SU-DHL-6 (cell line): ENCODE measurements at regions not wholly inside any gene's neighbourhood (a gene's known extent, or its start where the extent isn't known, plus 50 kb on each side); places are given as distances from the start of the nearest gene placed in this dataset.

Source experiments
- H2AFZ ChIP-seq: fragments of 200-600 bp; sonication (generic); 2 replicates; pipeline ENCODE4 v1.6.1; 2014; ENCODE audit warnings: low read depth, mild to moderate bottlenecking, moderate library complexity, mixed read lengths, antibody characterized with exemption, low read length; ENCODE audit not compliant: severe bottlenecking
- H3F3A ChIP-seq: fragments of 200-600 bp; shearing (Covaris generic); 2 replicates; pipeline ENCODE4 v1.6.0; 2016; ENCODE audit warnings: antibody characterized with exemption, mild to moderate bottlenecking; ENCODE audit not compliant: insufficient read depth
- H3K27ac ChIP-seq: fragments of 200-600 bp; sonication (generic); 2 replicates; pipeline ENCODE4 v1.5.1; 2016; ENCODE audit warnings: low read depth, mild to moderate bottlenecking, low read length, moderate library complexity, mixed read lengths
- H3K27me3 ChIP-seq: fragments of 200-600 bp; sonication (generic), shearing (Covaris generic); 2 replicates; pipeline ENCODE4 v1.6.0; 2014; ENCODE audit warnings: mild to moderate bottlenecking, low read length
- H3K36me3 ChIP-seq: fragments of 200-600 bp; sonication (generic); 2 replicates; pipeline ENCODE4 v1.6.1; 2014; ENCODE audit warnings: mild to moderate bottlenecking, low read length, mixed read lengths
- H3K4me2 ChIP-seq: fragments of 300-600, 200-600 bp; shearing (Covaris generic), sonication (generic); 2 replicates; pipeline ENCODE4 v1.6.0; 2014; ENCODE audit warnings: low read length, low read depth, mild to moderate bottlenecking; ENCODE audit not compliant: poor library complexity, severe bottlenecking
- H3K4me3 ChIP-seq: fragments of 200-600 bp; sonication (generic); 2 replicates; pipeline ENCODE4 v1.5.1; 2014; ENCODE audit warnings: antibody characterized with exemption, low read length, mild to moderate bottlenecking, mixed read lengths; ENCODE audit not compliant: insufficient read depth, poor library complexity, severe bottlenecking
- H3K79me2 ChIP-seq: fragments of 200-600 bp; sonication (generic); 2 replicates; pipeline ENCODE4 v1.6.1; 2014; ENCODE audit warnings: mild to moderate bottlenecking, low read length, moderate library complexity; ENCODE audit not compliant: insufficient read depth
- H3K9ac ChIP-seq: fragments of 200-600 bp; sonication (generic); 2 replicates; pipeline ENCODE4 v1.7.0; 2014; ENCODE audit warnings: mild to moderate bottlenecking, low read length
- H3K9me2 ChIP-seq: fragments of 200-600 bp; sonication (generic); replicated peaks from 2 replicates; pipeline ENCODE4 v1.6.1; 2014; ENCODE audit warnings: low read length; ENCODE audit not compliant: insufficient read depth
- H3K9me3 ChIP-seq: fragments of 200-600 bp; sonication (generic); 2 replicates; pipeline ENCODE4 v1.6.1; 2014; ENCODE audit warnings: low read length, mixed read lengths; ENCODE audit not compliant: insufficient read depth
- H4K20me1 ChIP-seq: fragments of 200-600 bp; sonication (generic); 2 replicates; pipeline ENCODE4 v1.6.1; 2014; ENCODE audit warnings: low read depth, mild to moderate bottlenecking, antibody characterized with exemption, low read length, moderate library complexity, mixed read lengths
- CTCF ChIP-seq: fragments of 200-600 bp; sonication (generic); IDR thresholded peaks from one replicate; pipeline ENCODE4 v1.5.1; 2017; ENCODE audit warnings: antibody characterized with exemption, mild to moderate bottlenecking, low read length, moderate library complexity; ENCODE audit not compliant: insufficient read depth, poor library complexity, severe bottlenecking
- EZH2phosphoT487 ChIP-seq: fragments of 200-600 bp; sonication (generic), shearing (Covaris generic); conservative IDR thresholded peaks from 2 replicates; pipeline ENCODE4 v1.6.1; 2018; ENCODE audit warnings: mild to moderate bottlenecking, antibody characterized with exemption, low read length, moderate library complexity, mixed read lengths

DNA sequence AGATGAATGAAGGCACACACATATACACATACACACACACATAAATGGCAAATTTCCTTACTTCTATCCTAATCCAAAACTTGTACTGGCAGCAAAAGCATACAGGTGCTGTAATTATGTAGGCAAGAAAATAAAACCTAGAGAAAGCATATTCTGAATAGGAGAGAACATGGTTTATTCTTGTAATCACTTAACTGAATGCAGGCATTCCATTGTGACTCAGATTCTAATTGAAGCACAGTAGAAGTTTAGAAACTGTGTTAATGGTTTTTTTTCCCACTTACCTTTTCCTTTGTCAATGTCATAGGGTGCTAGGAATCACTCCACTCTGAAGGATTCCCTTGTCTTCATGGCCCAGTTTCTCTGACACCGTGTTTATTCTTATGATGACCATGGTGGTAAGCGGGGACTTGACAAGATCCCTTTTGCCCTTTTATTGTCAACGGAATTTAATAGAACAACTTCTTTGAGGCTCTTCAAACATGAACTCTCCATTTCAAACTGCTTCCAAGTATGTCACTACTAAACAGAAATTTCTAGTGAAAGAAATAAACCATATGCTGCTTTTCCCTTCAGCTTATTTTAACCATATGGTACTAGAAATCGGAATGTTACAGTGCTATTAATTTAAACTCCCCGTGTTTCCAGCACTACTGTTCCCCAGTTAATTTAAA lies 164.2 kb downstream of the OGFRL1 start:
- Histone ChIP-seq H2AFZ (no peak overlapping the region), H3K9me2 (no peaks in the 10 kb centered on the region), H3K36me3 (no peaks in the 10 kb centered on the region), H3K4me3 (no peak overlapping the region), H3K9me3 (no peaks in the 10 kb centered on the region), H3K4me2 (no peak overlapping the region), H3K79me2 (no peaks in the 10 kb centered on the region), H3K27me3 (no peaks in the 10 kb centered on the region), H3K9ac (no peak overlapping the region), H3K27ac (no peak overlapping the region), H3F3A (no peaks in the 10 kb centered on the region), H4K20me1 (no peaks in the 10 kb centered on the region)
- TF ChIP-seq CTCF: no peak
- TF ChIP-seq EZH2phosphoT487: no peak

DNA sequence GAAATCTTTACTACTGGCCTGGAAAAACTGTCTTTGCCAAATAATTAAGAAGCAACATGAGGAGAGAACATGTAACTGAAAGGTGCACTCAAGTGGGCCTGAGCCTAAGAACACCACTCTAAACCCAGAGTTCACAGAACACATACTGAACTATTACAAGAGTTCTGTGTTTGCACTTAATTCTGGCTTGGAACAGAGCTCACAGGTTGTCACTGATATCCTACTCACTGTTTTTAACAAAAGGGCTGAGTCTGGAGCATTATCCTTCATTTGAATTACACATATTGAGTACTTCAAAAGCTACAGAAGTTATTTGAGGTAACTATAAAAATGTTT lies 164.7 kb downstream of the OGFRL1 start:
- Histone ChIP-seq H3K9ac (no peak overlapping the region), H3K27ac (no peak overlapping the region), H3F3A (no peaks in the 10 kb centered on the region), H4K20me1 (no peaks in the 10 kb centered on the region), H3K4me3 (no peak overlapping the region), H3K9me2 (no peaks in the 10 kb centered on the region), H3K27me3 (no peaks in the 10 kb centered on the region), H3K36me3 (no peaks in the 10 kb centered on the region), H2AFZ (no peak overlapping the region), H3K79me2 (no peaks in the 10 kb centered on the region), H3K9me3 (no peaks in the 10 kb centered on the region), H3K4me2 (no peak overlapping the region)
- TF ChIP-seq CTCF (no peak), EZH2phosphoT487 (no peak)

DNA sequence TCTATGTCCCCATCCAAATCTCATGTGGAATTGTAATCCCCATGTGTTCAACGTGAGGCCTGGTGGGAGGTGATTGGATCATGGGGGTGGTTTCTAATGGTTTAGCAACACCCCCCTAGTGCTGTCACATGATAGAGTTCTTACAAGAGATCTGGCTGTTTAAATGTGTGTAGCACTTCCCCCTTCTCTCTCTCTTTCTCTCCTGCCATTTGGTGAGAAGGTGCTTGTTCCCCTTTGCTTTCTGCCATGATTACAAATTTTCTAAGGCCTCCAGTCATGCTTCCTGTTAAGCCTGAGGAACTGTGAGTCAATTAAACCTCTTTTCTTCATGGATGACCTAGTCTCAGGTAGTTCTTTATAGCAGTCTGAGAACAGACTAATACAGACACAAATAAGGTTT lies 165.4 kb downstream of the OGFRL1 start:
- Histone ChIP-seq H3K9ac (no peak overlapping the region), H3K4me3 (no peak overlapping the region), H2AFZ (no peak overlapping the region), H3K9me3 (no peaks in the 10 kb centered on the region), H3K9me2 (no peaks in the 10 kb centered on the region), H3K79me2 (no peaks in the 10 kb centered on the region), H3K27ac (no peak overlapping the region), H4K20me1 (no peaks in the 10 kb centered on the region), H3K36me3 (no peaks in the 10 kb centered on the region), H3K27me3 (no peaks in the 10 kb centered on the region), H3K4me2 (no peak overlapping the region), H3F3A (no peaks in the 10 kb centered on the region)
- TF ChIP-seq EZH2phosphoT487: no peak
- no peak for TF ChIP-seq CTCF

DNA sequence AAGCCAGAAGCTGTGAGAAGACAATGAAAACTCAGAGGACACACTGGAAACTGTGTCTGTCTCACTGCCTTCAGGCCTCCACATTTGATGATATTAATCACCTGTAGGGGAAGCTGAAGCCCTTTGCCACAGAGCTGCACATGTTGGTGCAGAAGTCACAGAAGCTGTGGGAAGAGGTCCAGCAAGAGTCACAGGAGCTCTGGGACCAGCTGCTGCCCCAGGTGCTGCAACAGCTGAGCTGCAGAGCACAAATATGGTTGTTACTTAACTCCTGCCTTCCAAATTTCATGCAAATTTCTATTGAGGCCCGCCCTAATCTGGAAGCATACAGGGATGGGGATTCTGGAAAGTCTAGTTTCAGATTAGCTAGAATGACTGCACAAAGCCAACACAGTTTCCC lies 169.3 kb downstream of the OGFRL1 start:
- Histone ChIP-seq H3K27ac (no peak overlapping the region), H3K27me3 (no peaks in the 10 kb centered on the region), H3K4me3 (no peak overlapping the region), H3K9me2 (no peaks in the 10 kb centered on the region), H3K9ac (no peak overlapping the region), H3K36me3 (no peaks in the 10 kb centered on the region), H2AFZ (no peak overlapping the region), H3F3A (no peaks in the 10 kb centered on the region), H3K79me2 (no peaks in the 10 kb centered on the region), H3K4me2 (no peak overlapping the region), H3K9me3 (no peaks in the 10 kb centered on the region), H4K20me1 (no peaks in the 10 kb centered on the region)
- TF ChIP-seq CTCF: no peak
- no peak for TF ChIP-seq EZH2phosphoT487
